ENCODE measurements at regions not wholly inside any gene's neighbourhood (a gene's known extent, or its start where the extent isn't known, plus 50 kb on each side); places are given as distances from the start of the nearest gene placed in this dataset.

GRCh38 chr20:63067721-63068560 lies 61.2 kb upstream of the BHLHE23 start:
- DNase-seq, result no peak

GRCh38 chr20:63067266-63067635 lies 60.5 kb upstream of the BHLHE23 start:
- no peak for DNase-seq

- DNase-seq, result no peak
These were observed 59.9 kb upstream of the BHLHE23 start for GRCh38 chr20:63066506-63067265.

GRCh38 chr20:63065911-63066310 lies 59.1 kb upstream of the BHLHE23 start:
- DNase-seq, result no peak

GRCh38 chr20:63064745-63065711 lies 58.3 kb upstream of the BHLHE23 start:
- peak; percentile 91 for DNase-seq

- peak; percentile 96 for DNase-seq
These were observed 57.5 kb upstream of the BHLHE23 start for GRCh38 chr20:63064310-63064709.

- no peak for DNase-seq
These were observed 55.7 kb upstream of the BHLHE23 start for GRCh38 chr20:63062188-63063140.

GRCh38 chr20:63061771-63062100 lies 55.0 kb upstream of the BHLHE23 start:
- no peak for DNase-seq

- DNase-seq, result no peak
These were observed 54.4 kb upstream of the BHLHE23 start for GRCh38 chr20:63061051-63061770.

- peak; percentile 39 for DNase-seq
These were observed 53.6 kb upstream of the BHLHE23 start for GRCh38 chr20:63060057-63060991.

GRCh38 chr20:63059684-63060056 lies 52.9 kb upstream of the BHLHE23 start:
- no peak for DNase-seq

- DNase-seq, result no peak
These were observed 52.1 kb upstream of the BHLHE23 start for GRCh38 chr20:63058696-63059335.

GRCh38 chr20:63057171-63058117 lies 50.7 kb upstream of the BHLHE23 start:
- no peak for DNase-seq

- peak; percentile 26 for DNase-seq
These were observed 49.7 kb upstream of the BHLHE23 start for GRCh38 chr20:63056236-63057170.
